Mesenchymal stem cell (in vitro differentiated cells and primary cell): ENCODE measurements at regions not wholly inside any gene's neighbourhood (a gene's known extent, or its start where the extent isn't known, plus 50 kb on each side); places are given as distances from the start of the nearest gene placed in this dataset.
A peak's percentile ranks its signal among the peaks of the same experiment; 100 is the strongest.

Experiments
- DNase-seq: peaks from one replicate; pipeline ENCODE4 v3.0.0-alpha.2; 2013
- H2AFZ ChIP-seq: one replicate; pipeline ENCODE4 v1.6.1; 2013; ENCODE audit warnings: low read depth, mild to moderate bottlenecking, control low read depth, inconsistent platforms, low read length, moderate library complexity
- H2AK5ac ChIP-seq: 2 replicates; pipeline ENCODE4 v1.6.1; 2013; ENCODE audit warnings: low read length, moderate library complexity, mild to moderate bottlenecking, inconsistent platforms; ENCODE audit not compliant: severe bottlenecking
- H2BK120ac ChIP-seq: one replicate; pipeline ENCODE4 v1.6.1; 2013; ENCODE audit warnings: low read depth, mild to moderate bottlenecking, inconsistent platforms, low read length, moderate library complexity
- H2BK12ac ChIP-seq, 2 experiments: one replicate each; pipeline ENCODE4 v1.6.1; 2013; ENCODE audit warnings: inconsistent platforms in 2 of 2, low read length in 2 of 2, mild to moderate bottlenecking in 2 of 2, moderate library complexity in 2 of 2, control low read depth in 1 of 2
- H2BK15ac ChIP-seq: one replicate; pipeline ENCODE4 v1.6.1; 2013; ENCODE audit warnings: mild to moderate bottlenecking, low read depth, inconsistent platforms; ENCODE audit not compliant: poor library complexity, severe bottlenecking
- H2BK5ac ChIP-seq: 2 replicates; pipeline ENCODE4 v1.6.1; 2013; ENCODE audit warnings: low read depth, mild to moderate bottlenecking, low read length, control low read depth, inconsistent platforms; ENCODE audit not compliant: poor library complexity, severe bottlenecking
- H3K14ac ChIP-seq, 2 experiments: one replicate each; pipeline ENCODE4 v1.6.1; 2013; ENCODE audit warnings: inconsistent platforms in 2 of 2, low read length in 2 of 2, control low read depth in 1 of 2, mild to moderate bottlenecking in 1 of 2, moderate library complexity in 1 of 2
- H3K18ac ChIP-seq, 2 experiments: one replicate each; pipeline ENCODE4 v1.6.1; 2013; ENCODE audit warnings: inconsistent platforms in 2 of 2, low read length in 2 of 2, control low read depth in 1 of 2, low read depth in 1 of 2, mild to moderate bottlenecking in 1 of 2
- H3K23ac ChIP-seq, 2 experiments: one replicate each; pipeline ENCODE4 v1.6.1; 2013; ENCODE audit warnings: inconsistent platforms in 2 of 2, low read length in 2 of 2, mild to moderate bottlenecking in 2 of 2, moderate library complexity in 2 of 2, control low read depth in 1 of 2
- H3K27ac ChIP-seq: 2 replicates; pipeline ENCODE4 v1.5.1; 2013; ENCODE audit warnings: mild to moderate bottlenecking, moderate library complexity, low read length, control low read depth, inconsistent platforms; ENCODE audit not compliant: poor library complexity, severe bottlenecking
- H3K27me3 ChIP-seq, 2 experiments: 2 replicates each; pipeline versions ENCODE4 v1.6.1 to v1.7.0; 2013; ENCODE audit warnings: low read length in 2 of 2, mild to moderate bottlenecking in 2 of 2, moderate library complexity in 2 of 2, control low read depth in 1 of 2, inconsistent platforms in 1 of 2; ENCODE audit not compliant: control insufficient read depth in 1 of 2, insufficient read depth in 1 of 2
- H3K36me3 ChIP-seq, 2 experiments: 2 replicates each; pipeline versions ENCODE4 v1.6.1 to v1.7.0; 2013; ENCODE audit warnings: low read length in 2 of 2, control low read depth in 1 of 2, inconsistent platforms in 1 of 2, low read depth in 1 of 2, mild to moderate bottlenecking in 1 of 2; ENCODE audit not compliant: insufficient read depth in 2 of 2, control insufficient read depth in 1 of 2
- H3K4ac ChIP-seq, 2 experiments: one replicate each; pipeline ENCODE4 v1.6.1; 2013; ENCODE audit warnings: inconsistent platforms in 2 of 2, low read length in 2 of 2, mild to moderate bottlenecking in 2 of 2, moderate library complexity in 2 of 2, control low read depth in 1 of 2, low read depth in 1 of 2
- H3K4me1 ChIP-seq: 2 replicates; pipeline ENCODE4 v1.6.1; 2013; ENCODE audit warnings: low read depth, low read length, control low read depth; ENCODE audit not compliant: control insufficient read depth, insufficient read depth
- H3K4me2 ChIP-seq: 2 replicates; pipeline ENCODE4 v1.6.1; 2013; ENCODE audit warnings: low read length, mild to moderate bottlenecking, inconsistent platforms; ENCODE audit not compliant: poor library complexity, severe bottlenecking
- H3K4me3 ChIP-seq, 2 experiments: 2 replicates each; pipeline versions ENCODE4 v1.5.1 to v1.7.0; 2013; ENCODE audit warnings: low read length in 2 of 2, mild to moderate bottlenecking in 2 of 2, control low read depth in 1 of 2, low read depth in 1 of 2; ENCODE audit not compliant: insufficient read depth in 1 of 2
- H3K79me1 ChIP-seq: replicated peaks from 2 replicates; pipeline ENCODE4 v1.6.1; 2013; ENCODE audit warnings: mild to moderate bottlenecking, control low read depth, low read length, inconsistent platforms; ENCODE audit not compliant: poor library complexity, severe bottlenecking
- H3K9ac ChIP-seq: 2 replicates; pipeline ENCODE4 v1.7.0; 2013; ENCODE audit warnings: mild to moderate bottlenecking, low read length, moderate library complexity
- H3K9me3 ChIP-seq: 2 replicates; pipeline ENCODE4 v1.7.0; 2013; ENCODE audit warnings: mild to moderate bottlenecking, low read length; ENCODE audit not compliant: control insufficient read depth
- H4K8ac ChIP-seq: one replicate; pipeline ENCODE4 v1.6.1; 2013; ENCODE audit warnings: inconsistent platforms, mild to moderate bottlenecking, low read length, moderate library complexity
- H4K91ac ChIP-seq: one replicate; pipeline ENCODE4 v1.6.1; 2013; ENCODE audit warnings: mild to moderate bottlenecking, low read length, inconsistent platforms
- WGBS: methylation state at CpG from one replicate; pipeline ENCODE4 v1.1.7; 2013; ENCODE audit warnings: mixed read lengths; 5-methylcytosine and 5-hydroxymethylcytosine counted together

DNA sequence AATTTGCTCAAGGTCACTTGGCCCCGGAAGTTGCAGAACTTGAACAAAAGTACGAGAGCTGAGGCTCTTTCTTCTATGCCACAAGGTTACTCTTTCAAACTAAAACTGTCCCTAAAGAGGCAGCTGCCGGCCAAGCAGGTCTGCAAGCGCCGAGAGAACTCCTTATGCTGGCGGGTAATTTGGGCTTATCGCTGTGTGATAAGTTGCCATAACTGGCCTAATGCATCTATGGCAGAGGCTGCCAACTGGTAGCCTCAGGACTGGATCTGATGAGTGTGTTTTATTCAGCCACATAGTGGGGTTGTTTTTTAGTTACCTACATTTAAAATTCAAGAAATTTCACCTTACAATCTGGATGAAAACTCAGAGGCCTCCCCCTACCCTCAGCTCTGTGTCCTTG, 68.1 kb upstream of the SPOCK1 start:
- Histone ChIP-seq H2AFZ (no peak overlapping the region), H3K14ac (no peak overlapping the region), H3K79me1 (no peaks in the 10 kb centered on the region), H3K4me1 (peaks cover 12% of the 10 kb centered on the region), H2BK12ac (no peak overlapping the region), H3K9ac (no peak overlapping the region), H3K18ac (no peak overlapping the region), H4K8ac (no peak overlapping the region), H3K4me2 (no peak overlapping the region), H3K27me3 (no peaks in the 10 kb centered on the region), H2BK120ac (no peak overlapping the region), H4K91ac (no peak overlapping the region), H3K36me3 (no peaks in the 10 kb centered on the region), H3K9me3 (no peaks in the 10 kb centered on the region), H3K23ac (no peak overlapping the region), H3K4me3 (no peak overlapping the region), H2AK5ac (no peak overlapping the region), H2BK15ac (no peak overlapping the region), H2BK5ac (no peak overlapping the region), H3K27ac (no peak overlapping the region), H3K4ac (no peak overlapping the region)
- DNase-seq: no peak
- WGBS: 89% methylated on average over 7 of the region's 7 CpGs

DNA sequence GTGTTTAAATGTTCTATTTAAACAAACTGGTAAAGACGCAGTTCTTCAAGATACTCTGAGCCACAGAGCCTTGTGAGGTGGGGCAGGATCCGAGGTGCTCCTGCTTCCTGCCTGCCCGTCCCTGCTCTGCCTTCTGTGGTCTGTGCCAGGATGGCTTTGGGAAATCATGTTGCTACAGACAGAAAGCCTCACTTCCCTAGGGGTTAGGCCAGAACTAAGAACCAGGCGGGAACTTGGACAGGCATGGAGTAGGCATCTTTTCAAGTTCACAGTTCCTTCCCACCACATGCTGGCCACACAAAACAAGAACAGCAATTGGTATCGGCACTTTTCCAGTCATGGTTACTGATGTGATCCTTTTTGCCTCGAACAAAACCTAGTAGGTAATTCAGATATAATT, 67.7 kb upstream of the SPOCK1 start:
- Histone ChIP-seq H2BK5ac (no peak overlapping the region), H3K4ac (no peak overlapping the region), H3K4me3 (no peak overlapping the region), H3K4me2 (no peak overlapping the region), H3K36me3 (no peaks in the 10 kb centered on the region), H3K27ac (no peak overlapping the region), H2BK120ac (no peak overlapping the region), H3K14ac (no peak overlapping the region), H2BK15ac (no peak overlapping the region), H3K18ac (no peak overlapping the region), H2AFZ (no peak overlapping the region), H4K91ac (no peak overlapping the region), H2BK12ac (no peak overlapping the region), H3K79me1 (no peaks in the 10 kb centered on the region), H3K27me3 (no peaks in the 10 kb centered on the region), H3K9ac (no peak overlapping the region), H2AK5ac (peak overlapping the region; percentile 29), H3K4me1 (peaks cover 8% of the 10 kb centered on the region), H4K8ac (no peak overlapping the region), H3K23ac (no peak overlapping the region), H3K9me3 (no peaks in the 10 kb centered on the region)
- WGBS: 67% methylated on average over 4 of the region's 6 CpGs
- no peak for DNase-seq

DNA sequence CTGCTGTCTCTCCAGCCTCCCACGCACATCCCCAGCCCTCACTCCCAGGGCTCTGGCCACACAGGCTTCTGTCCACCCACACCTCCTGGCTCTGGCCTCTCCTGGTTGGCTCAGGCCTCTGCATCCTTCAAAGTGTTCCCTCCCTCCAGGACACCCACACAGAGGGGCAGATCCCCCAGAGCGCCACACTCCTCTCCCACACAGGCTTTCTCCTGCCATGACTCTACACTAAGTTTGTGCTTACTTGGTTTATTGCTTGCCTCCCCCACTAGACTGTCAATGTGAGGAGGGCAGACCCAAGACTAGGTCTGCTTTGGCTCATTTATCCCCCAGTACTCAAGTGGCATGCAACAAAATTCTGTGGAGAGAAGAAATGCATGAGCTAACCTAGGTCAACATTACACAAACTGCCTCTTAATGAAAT, 67.0 kb upstream of the SPOCK1 start:
- no peak overlapping the region for H3K18ac ChIP-seq
- H3K36me3 ChIP-seq: no peaks in the 10 kb centered on the region
- no peak overlapping the region for H2AFZ ChIP-seq
- no peak overlapping the region for H3K4ac ChIP-seq
- no peak overlapping the region for H4K8ac ChIP-seq
- no peak overlapping the region for H3K4me3 ChIP-seq
- H3K27me3 ChIP-seq: no peaks in the 10 kb centered on the region
- H2AK5ac ChIP-seq: no peak overlapping the region
- no peak for DNase-seq
- H3K27ac ChIP-seq: no peak overlapping the region
- no peak overlapping the region for H3K14ac ChIP-seq
- no peak overlapping the region for H2BK15ac ChIP-seq
- no peak overlapping the region for H3K4me2 ChIP-seq
- 74% methylated on average over 2 of the region's 2 CpGs for WGBS
- no peak overlapping the region for H2BK120ac ChIP-seq
- H2BK5ac ChIP-seq: no peak overlapping the region
- H3K23ac ChIP-seq: no peak overlapping the region
- no peak overlapping the region for H3K9ac ChIP-seq
- H2BK12ac ChIP-seq: no peak overlapping the region
- H3K79me1 ChIP-seq: no peaks in the 10 kb centered on the region
- peaks cover 8% of the 10 kb centered on the region for H3K4me1 ChIP-seq
- H3K9me3 ChIP-seq: no peaks in the 10 kb centered on the region
- H4K91ac ChIP-seq: no peak overlapping the region

DNA sequence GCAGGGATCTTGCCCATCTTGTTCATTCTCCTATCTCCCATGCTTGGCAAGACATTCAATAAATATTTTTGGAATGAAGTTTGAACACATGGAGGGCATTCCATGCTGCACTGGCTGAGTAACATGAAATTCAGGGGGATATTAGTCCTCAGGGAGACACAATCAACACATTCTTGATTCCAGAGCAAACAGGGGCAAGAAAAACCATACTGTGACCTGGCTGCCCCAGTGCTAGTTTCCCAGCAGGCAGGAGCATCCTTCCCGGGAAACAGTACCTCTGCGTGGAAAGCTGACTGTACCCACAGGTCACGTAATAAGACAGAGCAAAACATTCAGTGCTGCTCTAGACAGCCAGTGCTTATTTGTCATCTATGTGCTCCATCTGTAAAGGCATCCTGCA, 66.3 kb upstream of the SPOCK1 start:
- no peak overlapping the region for H2AK5ac ChIP-seq
- H3K9me3 ChIP-seq: no peaks in the 10 kb centered on the region
- no peak overlapping the region for H3K23ac ChIP-seq
- no peak overlapping the region for H4K8ac ChIP-seq
- H3K36me3 ChIP-seq: no peaks in the 10 kb centered on the region
- H3K27me3 ChIP-seq: no peaks in the 10 kb centered on the region
- no peak overlapping the region for H4K91ac ChIP-seq
- no peak overlapping the region for H3K14ac ChIP-seq
- H3K79me1 ChIP-seq: no peaks in the 10 kb centered on the region
- no peak overlapping the region for H2BK15ac ChIP-seq
- no peak overlapping the region for H2BK5ac ChIP-seq
- no peak overlapping the region for H3K9ac ChIP-seq
- no peak overlapping the region for H3K4ac ChIP-seq
- H3K27ac ChIP-seq: peak overlapping the region; percentile 12
- no peak overlapping the region for H3K18ac ChIP-seq
- WGBS: 52% methylated on average over 3 of the region's 3 CpGs
- no peak overlapping the region for H2BK12ac ChIP-seq
- no peak overlapping the region for H2AFZ ChIP-seq
- no peak overlapping the region for H3K4me2 ChIP-seq
- H3K4me1 ChIP-seq: peaks cover 8% of the 10 kb centered on the region
- no peak overlapping the region for H3K4me3 ChIP-seq
- no peak overlapping the region for H2BK120ac ChIP-seq
- no peak for DNase-seq
